Stromal cell of bone marrow (primary cell): ENCODE measurements at regions not wholly inside any gene's neighbourhood (a gene's known extent, or its start where the extent isn't known, plus 50 kb on each side); places are given as distances from the start of the nearest gene placed in this dataset.

Experiments used
- DNase-seq: peaks from one replicate; pipeline ENCODE4 v3.0.0-alpha.2; 2012; ENCODE audit warnings: low read depth

- DNase-seq: no peak
Measured at GRCh38 chr7:25314731-25315267, 86.5 kb upstream of the NPVF start.

- no peak for DNase-seq
Measured at GRCh38 chr7:25316366-25316765, 88.1 kb upstream of the NPVF start.

DNA sequence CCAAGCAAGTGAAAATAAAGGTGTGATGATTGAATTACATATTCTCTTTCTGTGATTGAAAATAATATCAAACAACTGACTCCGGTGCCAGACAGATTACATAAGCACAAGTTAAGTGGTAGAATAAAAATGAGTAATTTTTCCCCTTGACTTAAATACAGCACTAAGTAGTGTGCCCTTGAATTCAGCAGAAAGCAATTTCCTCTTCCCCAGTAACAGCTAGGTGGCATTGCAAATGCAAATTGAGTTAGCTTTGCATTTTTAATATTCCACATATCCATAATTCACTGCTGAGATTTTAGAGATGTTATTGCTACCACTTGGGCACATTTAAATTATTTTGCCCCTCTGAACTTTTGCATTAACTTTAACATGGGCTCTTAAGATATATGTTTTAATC lies 89.8 kb upstream of the NPVF start:
- DNase-seq: no peak

DNA sequence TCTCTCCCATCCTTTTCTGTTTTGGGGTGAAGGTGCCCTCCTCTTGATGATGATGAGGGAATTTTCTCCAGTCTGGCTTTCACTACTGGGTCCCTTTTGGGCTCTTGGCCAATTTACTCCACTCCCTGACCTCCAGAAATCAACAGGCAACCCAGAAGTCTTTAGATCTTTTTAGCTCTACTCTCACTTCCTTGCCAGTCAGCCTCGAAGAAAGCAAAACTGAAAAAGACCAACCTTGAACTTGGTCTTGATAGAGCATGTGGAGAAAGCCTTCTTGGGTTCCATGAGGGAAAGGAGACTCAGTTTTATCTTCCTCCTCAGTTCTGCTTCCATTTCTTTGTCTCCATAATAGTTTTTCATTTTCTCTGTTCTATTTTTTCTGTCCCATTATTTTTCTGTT lies 91.4 kb upstream of the NPVF start:
- no peak for DNase-seq

DNA sequence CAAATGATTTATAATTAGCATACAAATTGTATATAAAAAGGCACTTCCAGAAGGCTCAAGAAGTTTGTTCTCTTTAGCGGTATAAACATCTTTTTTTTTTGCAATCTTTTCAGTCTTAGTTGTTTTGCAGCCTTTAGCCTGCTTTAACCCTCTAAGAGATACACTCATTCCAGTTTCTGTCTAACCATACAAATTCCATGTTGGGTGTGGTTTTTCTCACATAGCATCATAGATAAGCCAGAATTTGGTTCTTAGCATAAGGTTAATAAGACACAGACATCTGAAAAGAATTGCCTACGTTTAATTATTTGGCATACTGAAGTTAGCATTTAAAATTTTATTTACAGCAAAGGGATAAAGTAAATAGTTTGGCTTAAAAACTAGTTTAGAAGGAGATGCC lies 92.5 kb upstream of the NPVF start:
- no peak for DNase-seq

DNA sequence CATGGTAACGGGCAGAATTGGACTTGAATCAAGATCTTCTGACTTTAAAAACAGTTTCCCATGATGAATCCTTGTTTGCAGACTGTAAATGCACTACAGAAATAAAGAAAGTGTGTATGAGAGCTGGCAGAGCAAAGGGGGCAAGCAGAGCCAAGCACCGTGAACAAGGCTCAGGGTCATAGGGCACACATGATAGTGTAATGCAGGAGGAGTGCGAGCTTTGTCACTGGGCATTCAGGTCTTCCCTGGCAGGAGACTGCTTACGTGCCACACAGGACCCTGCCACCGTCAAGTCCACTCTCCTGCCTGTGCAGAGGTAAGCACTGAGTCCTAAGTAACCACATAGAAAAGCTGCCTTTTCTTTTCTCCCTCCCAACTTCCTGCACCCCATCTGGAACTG lies 93.1 kb upstream of the NPVF start:
- DNase-seq: no peak

DNA sequence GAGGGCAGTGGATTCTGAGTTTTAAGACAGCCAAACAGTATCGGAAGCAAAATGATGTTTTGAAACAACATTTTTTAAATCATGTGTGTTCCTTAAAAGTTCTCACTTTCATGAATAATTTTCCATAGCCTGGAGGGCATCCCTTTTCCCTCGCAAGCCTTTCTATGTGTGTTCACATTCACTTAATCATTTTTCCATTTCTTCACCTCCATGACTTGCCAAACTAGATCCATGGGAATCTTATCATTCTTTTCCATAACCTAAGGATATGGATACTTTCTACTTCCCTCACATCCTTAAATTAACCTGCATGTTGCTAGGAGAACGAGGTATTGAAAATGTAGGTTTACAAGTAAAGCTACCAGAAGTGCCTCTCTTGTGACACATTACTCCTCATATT lies 94.2 kb upstream of the NPVF start:
- no peak for DNase-seq

GRCh38 chr7:25325186-25325757 lies 97.0 kb upstream of the NPVF start:
- DNase-seq: no peak

DNA sequence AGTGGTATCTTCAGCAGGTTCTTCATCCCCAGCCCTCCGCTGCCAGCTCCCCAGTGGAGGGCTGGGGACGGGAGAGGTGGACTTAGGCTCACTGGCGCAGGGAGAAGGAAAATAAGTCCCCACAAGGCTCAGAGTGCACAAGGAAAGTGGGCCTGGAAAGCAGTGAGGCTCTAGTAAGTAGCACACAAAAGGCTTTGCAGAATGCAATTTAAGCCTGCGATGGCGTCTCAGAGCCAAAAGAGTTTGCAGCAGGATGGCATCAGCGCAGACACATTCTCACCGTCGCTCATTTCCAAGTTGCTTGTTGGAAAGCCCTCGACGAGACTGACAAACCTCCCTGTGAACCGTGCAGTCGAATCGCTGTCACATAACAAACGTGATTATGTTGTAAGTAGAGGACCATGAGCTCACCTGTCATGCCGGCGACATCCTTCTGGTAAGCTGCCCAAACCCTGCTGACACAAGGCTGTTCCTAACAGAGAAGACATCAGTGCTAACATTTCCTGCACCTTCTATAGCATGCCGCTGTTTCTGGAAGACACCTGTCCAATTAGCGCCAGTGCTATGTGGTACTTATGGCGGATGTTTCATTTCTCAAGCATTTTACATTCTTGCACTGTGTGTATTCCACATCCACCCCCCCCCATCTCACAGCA lies 98.3 kb upstream of the NPVF start:
- DNase-seq: no peak

GRCh38 chr7:25329815-25330214 lies 101.5 kb upstream of the NPVF start:
- no peak for DNase-seq

- no peak for DNase-seq
Measured at GRCh38 chr7:25333296-25333928, 105.1 kb upstream of the NPVF start.

DNA sequence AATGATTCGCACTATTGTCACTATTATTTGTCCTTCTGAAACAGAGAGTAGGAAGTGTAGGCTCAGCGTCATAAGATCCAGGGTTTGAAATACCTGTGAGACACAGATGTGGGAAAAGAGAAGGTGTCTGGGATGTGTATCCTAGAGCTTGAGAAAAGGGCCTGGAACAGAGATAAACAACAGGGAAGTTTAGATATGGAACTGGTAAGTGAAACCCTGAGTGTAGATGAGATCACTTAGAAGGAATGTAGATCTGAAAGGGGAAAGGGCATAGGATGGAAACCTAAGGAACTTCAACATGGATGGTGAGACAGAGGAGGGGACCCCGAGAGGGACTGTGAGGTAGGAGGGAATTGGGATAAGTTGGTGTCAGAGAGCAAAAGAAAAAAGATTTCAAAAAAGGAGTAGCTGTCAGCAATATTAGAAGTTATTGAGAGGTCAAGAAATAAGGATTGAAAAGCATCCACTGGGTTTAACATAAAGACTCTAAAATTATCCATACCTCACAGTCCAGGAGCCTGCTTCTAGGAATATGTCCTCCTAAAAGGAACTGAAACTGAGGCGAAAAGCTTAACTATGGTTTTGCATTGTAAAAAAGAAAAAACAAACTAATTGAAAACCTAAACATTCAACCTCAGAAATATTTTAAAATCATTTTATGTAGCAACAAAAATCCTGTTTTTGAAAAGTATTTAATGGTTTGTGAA lies 119.2 kb upstream of the NPVF start:
- DNase-seq: no peak

DNA sequence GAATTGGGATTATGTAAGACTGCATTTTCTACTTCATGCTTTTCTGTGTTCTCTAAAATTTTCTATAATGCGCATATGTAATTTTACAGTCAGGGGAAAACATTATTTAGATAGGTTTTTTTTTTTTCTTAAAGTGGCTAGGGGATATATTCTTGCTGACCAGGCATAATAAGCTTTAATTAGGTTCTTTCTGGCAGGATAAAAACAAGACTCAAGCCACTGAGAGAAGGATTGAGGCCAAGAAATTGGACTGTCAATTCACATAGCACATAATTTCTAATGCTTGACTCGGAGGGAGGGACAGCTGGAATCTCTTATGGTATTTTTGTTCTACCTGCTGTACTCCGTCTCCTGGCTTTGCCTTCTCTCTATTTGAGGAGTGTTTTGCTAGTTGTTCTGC lies 119.8 kb upstream of the NPVF start:
- DNase-seq: no peak

DNA sequence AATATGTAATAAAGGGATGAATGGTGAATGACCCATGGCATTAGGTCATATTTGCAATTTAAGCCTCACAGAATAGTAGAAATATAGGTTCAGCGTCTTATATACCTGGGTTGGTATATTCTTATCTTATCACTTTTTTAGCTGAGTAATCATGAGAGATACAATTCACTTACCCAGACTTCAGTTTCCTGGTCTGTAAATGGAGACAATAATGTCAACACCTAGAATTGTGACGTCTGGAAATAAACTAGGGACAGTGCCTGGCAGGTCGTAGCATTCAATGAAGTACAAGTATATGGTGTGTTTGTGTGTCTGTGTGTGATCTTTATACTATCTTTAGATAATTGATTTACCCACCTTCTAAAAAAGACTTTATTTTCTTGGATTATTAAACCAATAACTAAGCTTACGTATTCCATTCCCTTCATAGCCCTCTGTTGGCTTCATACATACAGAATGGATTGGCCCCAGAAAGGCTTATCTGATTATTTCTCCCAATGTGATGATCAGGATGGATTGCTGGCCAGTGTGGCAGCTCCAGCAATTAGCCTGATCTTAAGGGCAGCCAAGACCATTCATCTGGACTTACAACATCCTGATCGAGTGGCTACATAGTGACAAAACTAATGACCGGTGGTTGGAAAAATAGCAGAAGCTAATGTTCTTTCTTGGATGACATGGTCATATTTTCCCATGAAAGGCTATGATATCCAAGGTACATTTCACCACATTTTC lies 121.2 kb upstream of the NPVF start:
- no peak for DNase-seq

DNA sequence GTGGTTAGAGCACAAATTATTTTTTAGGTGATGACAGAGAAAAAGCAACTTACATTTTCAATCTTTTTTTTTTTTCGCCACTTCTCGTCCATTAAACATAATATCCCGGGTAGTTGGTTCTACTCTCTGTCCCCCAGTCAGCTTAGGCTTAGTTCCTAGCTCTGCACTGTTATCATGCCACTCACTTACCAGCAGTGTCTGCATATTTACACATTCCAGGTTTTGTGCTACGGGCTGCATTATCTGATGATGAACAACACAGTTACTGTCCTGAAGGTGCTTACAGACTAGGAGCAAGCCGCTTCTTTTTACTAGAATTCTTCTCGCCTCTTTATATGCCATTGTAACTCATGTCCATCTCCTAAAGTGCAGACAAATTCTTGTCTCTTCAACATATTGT lies 121.8 kb upstream of the NPVF start:
- DNase-seq: no peak

DNA sequence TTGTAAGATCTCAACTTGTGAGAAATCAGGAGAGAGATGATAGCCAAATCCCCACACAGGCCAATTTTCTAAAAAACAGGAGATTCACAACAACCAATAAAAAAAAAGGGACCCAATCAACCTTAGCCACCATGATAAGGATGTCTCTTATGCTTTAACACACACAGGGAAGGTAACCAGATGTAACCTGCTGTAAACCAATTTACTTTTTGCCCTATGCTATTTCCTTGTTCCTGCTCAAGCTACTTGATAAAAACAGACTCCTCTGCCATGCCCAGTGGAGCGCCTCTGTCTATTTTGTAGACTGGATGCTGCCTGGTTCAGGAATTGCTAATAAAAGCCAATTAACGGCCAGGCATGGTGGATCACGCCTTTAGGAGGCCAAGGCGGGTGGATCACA lies 123.5 kb upstream of the NPVF start:
- no peak for DNase-seq

- DNase-seq: no peak
Measured at GRCh38 chr7:25353196-25353595, 124.9 kb upstream of the NPVF start.

- no peak for DNase-seq
Measured at GRCh38 chr7:25353732-25354131, 125.4 kb upstream of the NPVF start.

- no peak for DNase-seq
Measured at GRCh38 chr7:25356534-25357151, 128.4 kb upstream of the NPVF start.

- DNase-seq: no peak
Measured at GRCh38 chr7:25358926-25359325, 130.6 kb upstream of the NPVF start.

DNA sequence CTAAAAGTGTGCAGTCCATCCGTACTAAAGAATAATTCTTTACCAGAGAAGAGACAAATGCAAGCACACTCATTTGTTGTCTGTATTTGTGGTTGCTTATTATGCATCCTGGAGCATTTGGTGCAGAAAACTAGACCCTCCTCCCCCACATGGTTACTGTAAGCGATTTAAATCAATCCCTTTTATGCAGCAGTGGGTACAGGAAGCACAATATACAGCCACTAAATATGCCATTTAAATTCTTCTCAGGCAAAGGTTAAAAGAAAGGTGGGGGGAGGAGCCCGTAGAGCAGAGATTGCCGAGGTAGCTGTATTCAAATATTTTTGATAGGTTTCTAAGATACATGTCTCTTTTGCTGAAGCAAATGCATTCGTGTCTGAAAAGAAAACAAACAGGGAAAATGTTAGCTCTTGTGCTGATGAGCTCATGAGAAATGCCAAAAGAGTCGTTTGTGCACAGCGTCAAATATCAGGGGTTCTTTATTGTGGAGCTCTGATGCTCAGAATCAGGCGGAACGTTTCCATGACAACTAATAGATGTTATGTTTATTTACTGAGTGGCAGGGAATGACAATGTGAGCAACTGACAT lies 131.3 kb upstream of the NPVF start:
- no peak for DNase-seq
